ENCODE measurements at regions not wholly inside any gene's neighbourhood (a gene's known extent, or its start where the extent isn't known, plus 50 kb on each side); places are given as distances from the start of the nearest gene placed in this dataset.
"Not testable (repeated sequence)": the region's sequence is repeated elsewhere in the genome, so short reads cannot be mapped to it uniquely, and the experiment has no call there.

- DNase-seq (ENCODE audit: low read depth) = no peak
Observed at GRCh38 chr17:70523426-70523825, 354.1 kb downstream of the KCNJ2 start.

GRCh38 chr17:70525035-70525434 lies 355.7 kb downstream of the KCNJ2 start:
- DNase-seq (ENCODE audit: low read depth) = not testable (repeated sequence)

DNA sequence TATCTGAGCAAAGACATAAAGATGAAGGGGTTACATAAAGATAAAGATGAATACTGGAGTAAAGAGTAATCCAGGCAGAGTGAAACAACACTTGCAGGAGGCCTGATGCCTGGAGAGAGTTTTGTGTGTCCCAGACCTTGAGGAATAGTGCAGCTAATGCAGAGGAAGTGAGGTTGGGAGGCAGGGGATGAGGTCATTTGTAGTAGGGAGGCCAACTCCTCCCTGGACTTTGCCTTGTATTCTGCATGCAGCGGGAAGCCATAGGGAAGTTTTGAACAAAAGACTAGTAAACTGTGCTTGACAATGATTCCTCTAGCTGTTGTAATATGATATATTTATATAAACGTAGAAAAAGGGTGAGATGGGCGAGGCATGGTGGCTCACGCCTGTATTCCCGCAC lies 356.6 kb downstream of the KCNJ2 start:
- no peak for DNase-seq (ENCODE audit: low read depth)

GRCh38 chr17:70527364-70527888 lies 358.1 kb downstream of the KCNJ2 start:
- no peak for DNase-seq (ENCODE audit: low read depth)

DNA sequence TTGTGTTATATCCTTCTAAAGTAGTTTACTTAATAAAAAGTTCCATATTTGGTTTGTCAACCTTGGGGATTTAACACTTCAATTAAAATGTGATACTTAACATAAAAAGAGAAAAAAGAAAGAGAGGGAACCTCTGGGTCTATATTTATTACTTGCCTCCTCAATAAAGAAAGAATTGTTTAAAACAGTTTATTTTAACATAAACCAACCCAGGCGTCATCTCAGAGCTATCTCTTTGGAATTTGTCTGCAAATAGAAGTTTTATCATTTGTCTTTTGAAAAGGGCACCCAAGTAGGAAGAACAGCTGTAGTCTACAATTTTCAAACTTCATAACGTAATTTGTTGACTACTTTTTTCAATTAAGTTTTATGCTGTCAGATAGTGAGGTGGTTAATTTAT lies 364.1 kb downstream of the KCNJ2 start:
- DNase-seq (ENCODE audit: low read depth) = no peak

- no peak for DNase-seq (ENCODE audit: low read depth)
Observed at GRCh38 chr17:70535986-70536385, 366.7 kb downstream of the KCNJ2 start.

DNA sequence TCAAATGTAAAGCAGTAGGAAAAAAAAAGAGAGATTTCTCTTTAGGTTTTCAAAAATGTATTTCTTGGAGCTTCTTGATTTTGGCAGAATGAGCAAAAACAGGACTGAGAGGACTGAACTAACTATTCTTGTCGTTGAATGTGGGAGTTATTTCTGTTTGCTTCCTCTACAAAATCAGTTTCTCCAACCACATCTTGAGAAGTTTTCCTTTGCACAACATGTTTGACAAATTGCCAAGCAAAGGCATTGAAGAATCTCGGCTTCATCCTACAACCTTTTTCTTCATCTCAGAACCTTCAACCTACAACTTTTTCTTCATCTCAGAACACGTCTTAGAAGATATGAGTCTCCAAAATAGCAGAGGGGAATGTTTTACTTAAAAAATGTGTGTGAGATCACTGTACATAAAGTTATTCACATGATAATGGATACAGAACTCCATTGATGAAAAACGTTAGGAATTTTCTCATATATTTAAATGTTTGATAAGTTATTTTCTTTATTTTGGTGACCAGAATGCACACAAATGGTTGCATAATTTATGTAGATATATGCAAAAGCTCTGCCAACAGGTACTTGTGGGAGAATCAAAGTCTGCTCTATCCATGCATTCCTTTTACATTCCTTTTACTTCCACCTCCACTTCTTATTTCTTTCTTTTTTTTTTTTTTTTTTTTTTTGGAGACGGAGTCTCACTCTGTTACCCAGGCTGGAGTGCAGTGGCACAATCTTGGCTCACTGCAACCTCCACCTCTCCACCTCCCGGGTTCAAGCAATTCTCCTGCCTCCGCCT lies 370.0 kb downstream of the KCNJ2 start:
- no peak for DNase-seq (ENCODE audit: low read depth)

- DNase-seq (ENCODE audit: low read depth) = no peak
Observed at GRCh38 chr17:70542876-70543275, 373.5 kb downstream of the KCNJ2 start.

DNA sequence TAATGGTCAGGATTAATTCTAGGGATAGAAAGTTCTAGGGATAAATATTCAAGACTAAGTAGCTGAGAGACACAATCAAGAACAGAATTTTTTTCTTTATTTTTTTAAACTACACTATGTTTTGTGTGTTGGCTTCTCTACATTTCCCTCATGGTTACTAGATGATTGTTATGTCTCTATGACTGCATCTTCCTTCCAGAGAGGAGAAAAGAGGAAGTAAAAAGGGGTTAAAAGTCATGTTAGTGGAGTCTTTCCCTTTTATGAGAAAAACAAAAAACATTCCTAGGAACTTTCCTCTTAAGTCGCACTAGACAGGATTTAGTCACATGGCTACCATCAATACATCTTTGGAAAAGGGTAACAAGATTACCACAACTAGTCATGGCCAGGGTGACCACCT lies 375.0 kb downstream of the KCNJ2 start:
- DNase-seq (ENCODE audit: low read depth) = no peak

DNA sequence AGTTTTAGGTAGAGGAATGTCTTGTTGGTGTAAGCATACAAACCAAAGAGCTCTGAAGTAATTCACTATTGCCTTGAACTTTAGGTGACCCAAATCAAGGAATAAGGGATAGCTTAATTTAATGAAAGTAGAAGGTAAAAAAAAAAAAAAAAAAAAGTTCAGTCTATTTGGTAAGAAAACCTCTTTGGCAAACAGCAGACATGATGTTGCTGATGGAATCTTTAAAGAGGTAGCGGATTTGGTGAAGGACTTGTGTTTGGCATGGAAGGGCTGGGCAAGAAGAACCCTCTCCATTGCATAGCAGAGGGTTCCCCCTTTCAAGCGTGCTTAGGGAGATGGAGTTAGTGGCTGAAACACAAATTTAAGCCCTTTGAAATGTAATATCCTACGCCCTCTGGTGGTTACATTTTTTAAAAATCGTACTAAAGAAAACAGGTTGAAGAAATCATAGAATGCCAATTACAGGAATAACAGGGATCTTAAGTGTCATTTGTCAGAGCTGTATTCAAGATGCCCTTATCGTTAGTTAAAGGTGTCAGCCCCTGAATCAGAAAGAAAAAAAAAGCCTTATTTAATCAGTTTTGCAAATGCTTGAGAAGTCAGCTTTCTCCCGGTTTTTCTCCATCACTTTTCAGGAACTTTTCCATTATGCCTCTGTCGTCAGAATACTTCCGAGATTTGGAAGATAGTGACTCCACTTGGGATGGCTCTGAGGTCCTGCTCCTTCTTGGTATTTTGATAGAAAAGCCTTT lies 383.1 kb downstream of the KCNJ2 start:
- no peak for DNase-seq (ENCODE audit: low read depth)

DNA sequence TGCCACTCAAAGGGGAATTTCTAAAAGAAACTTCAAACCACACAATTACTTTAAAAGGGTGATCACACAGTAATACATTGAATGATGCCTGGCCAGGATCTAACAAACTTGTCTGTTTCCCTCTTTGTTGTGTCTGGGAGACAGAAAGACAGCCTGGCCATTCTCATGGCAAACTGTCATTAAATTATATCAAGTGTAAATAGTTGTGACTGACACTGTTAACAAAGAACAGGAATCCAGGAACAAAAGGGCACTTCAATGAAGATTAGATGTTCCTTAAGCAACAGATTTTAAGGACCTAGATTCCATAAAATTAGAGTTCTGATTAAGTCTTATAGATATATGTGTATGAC lies 383.6 kb downstream of the KCNJ2 start:
- DNase-seq (ENCODE audit: low read depth) = no peak

GRCh38 chr17:70555723-70556122 lies 386.4 kb downstream of the KCNJ2 start:
- no peak for DNase-seq (ENCODE audit: low read depth)

DNA sequence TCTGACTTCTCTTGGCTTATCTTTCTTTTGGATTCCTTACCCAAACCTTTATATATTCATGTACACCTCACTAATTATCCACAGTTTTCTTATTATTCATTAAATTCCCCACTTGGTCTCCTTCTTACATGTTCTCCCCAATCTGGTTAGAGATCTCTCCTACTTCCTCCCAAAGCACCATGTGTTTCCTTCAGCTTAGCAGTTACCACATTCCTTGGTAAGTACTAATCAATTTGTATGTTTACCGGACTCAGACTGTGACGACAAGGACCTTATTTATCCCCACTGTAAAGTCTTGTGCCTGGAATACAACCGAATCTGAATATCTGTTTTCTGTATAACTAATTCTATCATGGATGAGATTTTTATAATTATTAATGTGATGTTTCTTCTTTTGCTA lies 389.5 kb downstream of the KCNJ2 start:
- no peak for DNase-seq (ENCODE audit: low read depth)

GRCh38 chr17:70560471-70560870 lies 391.1 kb downstream of the KCNJ2 start:
- DNase-seq (ENCODE audit: low read depth) = no peak

DNA sequence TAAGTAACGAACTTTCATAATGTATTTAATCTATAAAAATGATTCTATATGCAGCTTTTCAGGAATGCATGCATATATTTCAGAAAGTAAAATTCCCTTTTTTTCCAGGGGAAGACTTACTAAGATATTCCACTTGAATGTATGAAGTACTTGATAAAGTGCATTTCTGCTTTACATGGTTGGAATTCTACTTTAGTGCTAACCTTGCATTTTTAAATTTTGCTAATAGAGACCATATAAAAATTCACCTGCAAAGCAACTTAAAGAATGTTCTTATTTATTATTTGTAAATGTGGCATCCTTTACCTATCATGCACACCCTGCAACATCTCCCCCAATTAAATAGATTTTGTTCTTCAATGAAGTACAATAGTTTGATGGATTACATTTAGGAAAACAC lies 392.8 kb downstream of the KCNJ2 start:
- no peak for DNase-seq (ENCODE audit: low read depth)

- no peak for DNase-seq (ENCODE audit: low read depth)
Observed at GRCh38 chr17:70563281-70563820, 394.0 kb downstream of the KCNJ2 start.

GRCh38 chr17:70564006-70564620 lies 394.8 kb downstream of the KCNJ2 start:
- no peak for DNase-seq (ENCODE audit: low read depth)

GRCh38 chr17:70569128-70569527 lies 399.8 kb downstream of the KCNJ2 start:
- DNase-seq (ENCODE audit: low read depth) = no peak

GRCh38 chr17:70577456-70577855 lies 408.1 kb downstream of the KCNJ2 start:
- DNase-seq (ENCODE audit: low read depth) = no peak

GRCh38 chr17:70581459-70581858 lies 412.1 kb downstream of the KCNJ2 start:
- no peak for DNase-seq (ENCODE audit: low read depth)

- DNase-seq (ENCODE audit: low read depth) = no peak
Observed at GRCh38 chr17:70582777-70583176, 413.4 kb downstream of the KCNJ2 start.

GRCh38 chr17:70584255-70584654 lies 414.9 kb downstream of the KCNJ2 start:
- no peak for DNase-seq (ENCODE audit: low read depth)

DNA sequence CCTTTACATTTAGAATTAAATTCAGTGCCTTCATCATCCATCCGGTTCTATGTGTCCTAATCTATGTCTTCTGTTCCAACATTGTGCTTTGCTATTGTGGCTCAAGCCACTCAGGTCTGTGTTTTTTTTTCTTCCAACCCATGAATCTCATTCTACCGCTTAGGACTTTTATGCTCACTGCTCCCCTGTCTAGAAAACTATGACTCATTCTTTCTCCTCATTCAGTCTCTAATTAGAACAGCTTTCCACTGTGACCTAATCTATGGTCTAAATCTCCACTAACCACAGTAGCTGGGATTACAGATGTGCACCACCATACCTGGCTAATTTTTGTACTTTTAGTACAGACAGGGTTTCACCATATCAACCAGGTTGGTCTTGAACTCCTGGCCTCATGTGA lies 418.7 kb downstream of the KCNJ2 start:
- DNase-seq (ENCODE audit: low read depth) = no peak
